Fibroblast of villous mesenchyme (primary cell): ENCODE measurements at regions not wholly inside any gene's neighbourhood (a gene's known extent, or its start where the extent isn't known, plus 50 kb on each side); places are given as distances from the start of the nearest gene placed in this dataset.

Experiments
- DNase-seq: peaks from one replicate; pipeline ENCODE4 v3.0.0-alpha.2; 2010; ENCODE audit warnings: low read depth
- H3K4me3 ChIP-seq: 2 replicates; pipeline ENCODE4 v1.5.1; 2011; ENCODE audit warnings: low read depth, mild to moderate bottlenecking, low read length
- CTCF ChIP-seq: IDR thresholded peaks from 2 replicates; pipeline ENCODE4 v1.5.1; 2012; ENCODE audit warnings: low read depth, mild to moderate bottlenecking, low read length; ENCODE audit not compliant: insufficient read depth

- no peak overlapping the region for H3K4me3 ChIP-seq
- TF ChIP-seq CTCF, result no peak
- no peak for DNase-seq
These were observed 73.7 kb upstream of the ZC3H12A start for GRCh38 chr1:37400466-37401225.

GRCh38 chr1:37403166-37403565 lies 71.2 kb upstream of the ZC3H12A start:
- no peak for DNase-seq
- H3K4me3 ChIP-seq, result no peak overlapping the region
- no peak for TF ChIP-seq CTCF

GRCh38 chr1:37404711-37405110 lies 69.7 kb upstream of the ZC3H12A start:
- no peak for TF ChIP-seq CTCF
- H3K4me3 ChIP-seq, result no peak overlapping the region
- DNase-seq, result no peak

- no peak for DNase-seq
- H3K4me3 ChIP-seq, result no peak overlapping the region
- TF ChIP-seq CTCF, result no peak
These were observed 64.3 kb upstream of the ZC3H12A start for GRCh38 chr1:37410105-37410504.

GRCh38 chr1:37410815-37411214 lies 63.6 kb upstream of the ZC3H12A start:
- H3K4me3 ChIP-seq, result no peak overlapping the region
- DNase-seq, result peak; percentile 19
- TF ChIP-seq CTCF, result no peak

- H3K4me3 ChIP-seq, result no peak overlapping the region
- no peak for TF ChIP-seq CTCF
- DNase-seq, result no peak
These were observed 58.7 kb upstream of the ZC3H12A start for GRCh38 chr1:37415611-37416244.
